ENCODE measurements at regions not wholly inside any gene's neighbourhood (a gene's known extent, or its start where the extent isn't known, plus 50 kb on each side); places are given as distances from the start of the nearest gene placed in this dataset.
"Not testable (repeated sequence)": the region's sequence is repeated elsewhere in the genome, so short reads cannot be mapped to it uniquely, and the experiment has no call there.

- Histone ChIP-seq H3K4me1 (ENCODE audit: insufficient read depth, low read length, poor library complexity, severe bottlenecking) (no peaks in the 10 kb centered on the region), H3K9me2 (replicated peaks; ENCODE audit: low read depth, low read length) (no peaks in the 10 kb centered on the region), H3K27me3 (ENCODE audit: insufficient read depth, low read length, poor library complexity, severe bottlenecking) (no peaks in the 10 kb centered on the region), H3K36me3 (ENCODE audit: insufficient read depth, low read length) (peaks cover 51% of the 10 kb centered on the region; the same call in 1 of the 2 replicates), H4K20me1 (ENCODE audit: insufficient read depth, low read length, poor library complexity, severe bottlenecking) (no peaks in the 10 kb centered on the region), H3K9ac (ENCODE audit: low read depth, low read length, poor library complexity, severe bottlenecking) (no peak overlapping the region), H3K4me2 (ENCODE audit: low read depth, low read length, poor library complexity, severe bottlenecking) (no peak overlapping the region), H3F3A (ENCODE audit: low read depth) (no peaks in the 10 kb centered on the region), H3K4me3 (ENCODE audit: low read length, poor library complexity, severe bottlenecking) (no peak overlapping the region), H3K9me3 (ENCODE audit: insufficient read depth, low read depth, low read length) (no peaks in the 10 kb centered on the region), H3K79me2 (ENCODE audit: insufficient read depth, low read length) (no peaks in the 10 kb centered on the region), H2AFZ (ENCODE audit: low read length) (no peak overlapping the region)
- TF ChIP-seq, protein P1, sequence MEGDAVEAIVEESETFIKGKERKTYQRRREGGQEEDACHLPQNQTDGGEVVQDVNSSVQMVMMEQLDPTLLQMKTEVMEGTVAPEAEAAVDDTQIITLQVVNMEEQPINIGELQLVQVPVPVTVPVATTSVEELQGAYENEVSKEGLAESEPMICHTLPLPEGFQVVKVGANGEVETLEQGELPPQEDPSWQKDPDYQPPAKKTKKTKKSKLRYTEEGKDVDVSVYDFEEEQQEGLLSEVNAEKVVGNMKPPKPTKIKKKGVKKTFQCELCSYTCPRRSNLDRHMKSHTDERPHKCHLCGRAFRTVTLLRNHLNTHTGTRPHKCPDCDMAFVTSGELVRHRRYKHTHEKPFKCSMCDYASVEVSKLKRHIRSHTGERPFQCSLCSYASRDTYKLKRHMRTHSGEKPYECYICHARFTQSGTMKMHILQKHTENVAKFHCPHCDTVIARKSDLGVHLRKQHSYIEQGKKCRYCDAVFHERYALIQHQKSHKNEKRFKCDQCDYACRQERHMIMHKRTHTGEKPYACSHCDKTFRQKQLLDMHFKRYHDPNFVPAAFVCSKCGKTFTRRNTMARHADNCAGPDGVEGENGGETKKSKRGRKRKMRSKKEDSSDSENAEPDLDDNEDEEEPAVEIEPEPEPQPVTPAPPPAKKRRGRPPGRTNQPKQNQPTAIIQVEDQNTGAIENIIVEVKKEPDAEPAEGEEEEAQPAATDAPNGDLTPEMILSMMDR (conservative IDR thresholded peaks at IDR 0.05; ENCODE audit: low read length): no peak
- TF ChIP-seq EZH2phosphoT487 (IDR thresholded peaks at IDR 0.05; ENCODE audit: borderline replicate concordance): no peak
Measured at GRCh38 chr7:66549466-66549865, 79.2 kb upstream of the KCTD7 start.

GRCh38 chr7:66553001-66553400 is 75.7 kb upstream of the KCTD7 start:
- Histone ChIP-seq H3K9me2 (replicated peaks; ENCODE audit: low read depth, low read length) (no peaks in the 10 kb centered on the region), H2AFZ (ENCODE audit: low read length) (no peak overlapping the region), H3K4me1 (ENCODE audit: insufficient read depth, low read length, poor library complexity, severe bottlenecking) (no peaks in the 10 kb centered on the region), H3K36me3 (ENCODE audit: insufficient read depth, low read length) (peaks cover 54% of the 10 kb centered on the region; the same call in 1 of the 2 replicates), H3K9ac (ENCODE audit: low read depth, low read length, poor library complexity, severe bottlenecking) (no peak overlapping the region), H3K27me3 (ENCODE audit: insufficient read depth, low read length, poor library complexity, severe bottlenecking) (no peaks in the 10 kb centered on the region), H3K4me3 (ENCODE audit: low read length, poor library complexity, severe bottlenecking) (no peak overlapping the region), H3K9me3 (ENCODE audit: insufficient read depth, low read depth, low read length) (no peaks in the 10 kb centered on the region), H3F3A (ENCODE audit: low read depth) (no peaks in the 10 kb centered on the region), H4K20me1 (ENCODE audit: insufficient read depth, low read length, poor library complexity, severe bottlenecking) (peaks cover 6% of the 10 kb centered on the region), H3K4me2 (ENCODE audit: low read depth, low read length, poor library complexity, severe bottlenecking) (no peak overlapping the region), H3K79me2 (ENCODE audit: insufficient read depth, low read length) (no peaks in the 10 kb centered on the region; the same call in 1 of the 2 replicates)
- TF ChIP-seq, protein P1 (conservative IDR thresholded peaks at IDR 0.05; ENCODE audit: low read length): no peak
- no peak for TF ChIP-seq EZH2phosphoT487 (IDR thresholded peaks at IDR 0.05; ENCODE audit: borderline replicate concordance)

GRCh38 chr7:66553675-66554074 is 75.0 kb upstream of the KCTD7 start:
- not testable (repeated sequence) for H4K20me1 ChIP-seq (ENCODE audit: insufficient read depth, low read length, poor library complexity, severe bottlenecking); H3F3A ChIP-seq (ENCODE audit: low read depth); H3K27me3 ChIP-seq (ENCODE audit: insufficient read depth, low read length, poor library complexity, severe bottlenecking); H3K4me2 ChIP-seq (ENCODE audit: low read depth, low read length, poor library complexity, severe bottlenecking); H2AFZ ChIP-seq (ENCODE audit: low read length); H3K9me2 ChIP-seq (replicated peaks; ENCODE audit: low read depth, low read length); H3K9ac ChIP-seq (ENCODE audit: low read depth, low read length, poor library complexity, severe bottlenecking); H3K4me3 ChIP-seq (ENCODE audit: low read length, poor library complexity, severe bottlenecking); H3K4me1 ChIP-seq (ENCODE audit: insufficient read depth, low read length, poor library complexity, severe bottlenecking); H3K9me3 ChIP-seq (ENCODE audit: insufficient read depth, low read depth, low read length); H3K79me2 ChIP-seq (ENCODE audit: insufficient read depth, low read length)
- H3K36me3 ChIP-seq (ENCODE audit: insufficient read depth, low read length): peaks cover 61% of the 10 kb centered on the region; the same call in 1 of the 2 replicates

- not testable (repeated sequence) for H3K4me2 ChIP-seq (ENCODE audit: low read depth, low read length, poor library complexity, severe bottlenecking); H3K79me2 ChIP-seq (ENCODE audit: insufficient read depth, low read length); H3K27me3 ChIP-seq (ENCODE audit: insufficient read depth, low read length, poor library complexity, severe bottlenecking); H3K9me3 ChIP-seq (ENCODE audit: insufficient read depth, low read depth, low read length); H3K9ac ChIP-seq (ENCODE audit: low read depth, low read length, poor library complexity, severe bottlenecking); H3K9me2 ChIP-seq (replicated peaks; ENCODE audit: low read depth, low read length); H3K4me3 ChIP-seq (ENCODE audit: low read length, poor library complexity, severe bottlenecking); H3K4me1 ChIP-seq (ENCODE audit: insufficient read depth, low read length, poor library complexity, severe bottlenecking); H2AFZ ChIP-seq (ENCODE audit: low read length); H3F3A ChIP-seq (ENCODE audit: low read depth); H4K20me1 ChIP-seq (ENCODE audit: insufficient read depth, low read length, poor library complexity, severe bottlenecking)
- H3K36me3 ChIP-seq (ENCODE audit: insufficient read depth, low read length): peaks cover 66% of the 10 kb centered on the region; the same call in 1 of the 2 replicates
Measured at GRCh38 chr7:66554291-66554690, 74.4 kb upstream of the KCTD7 start.

DNA sequence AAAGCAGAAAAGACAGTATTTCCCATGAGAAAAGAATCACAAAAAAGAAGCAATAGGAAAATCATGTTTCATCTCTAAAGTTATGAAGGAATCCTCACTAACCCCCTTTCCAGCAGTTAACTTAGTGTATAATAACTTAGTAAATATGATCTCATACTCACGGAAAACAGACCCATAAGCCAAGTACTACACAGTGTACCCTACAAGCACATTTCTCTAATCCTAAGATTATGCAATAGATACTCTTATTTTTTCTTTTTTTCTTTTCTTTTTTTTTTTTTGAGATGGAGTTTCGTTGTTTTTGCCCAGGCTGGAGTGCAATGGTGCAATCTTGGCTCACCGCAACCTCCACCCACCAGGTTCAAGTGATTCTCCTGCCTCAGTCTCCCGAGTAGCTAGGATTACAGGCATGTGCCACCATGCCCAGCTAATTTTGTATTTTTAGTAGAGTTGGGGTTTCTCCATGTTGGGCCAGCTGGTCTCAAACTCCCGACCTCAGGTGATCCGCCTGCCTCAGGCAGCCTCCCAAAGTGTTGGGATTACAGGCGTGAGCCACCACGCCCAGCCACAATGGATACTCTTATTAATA is 73.7 kb upstream of the KCTD7 start:
- not testable (repeated sequence) for H3K9me3 ChIP-seq (ENCODE audit: insufficient read depth, low read depth, low read length); H3F3A ChIP-seq (ENCODE audit: low read depth); H3K4me1 ChIP-seq (ENCODE audit: insufficient read depth, low read length, poor library complexity, severe bottlenecking); H3K9ac ChIP-seq (ENCODE audit: low read depth, low read length, poor library complexity, severe bottlenecking); H2AFZ ChIP-seq (ENCODE audit: low read length); H3K9me2 ChIP-seq (replicated peaks; ENCODE audit: low read depth, low read length); H3K27me3 ChIP-seq (ENCODE audit: insufficient read depth, low read length, poor library complexity, severe bottlenecking); H3K79me2 ChIP-seq (ENCODE audit: insufficient read depth, low read length); H3K4me3 ChIP-seq (ENCODE audit: low read length, poor library complexity, severe bottlenecking); H3K4me2 ChIP-seq (ENCODE audit: low read depth, low read length, poor library complexity, severe bottlenecking); H4K20me1 ChIP-seq (ENCODE audit: insufficient read depth, low read length, poor library complexity, severe bottlenecking)
- H3K36me3 ChIP-seq (ENCODE audit: insufficient read depth, low read length): peaks cover 64% of the 10 kb centered on the region; the same call in 1 of the 2 replicates

Data from Loucy (cell line).